ENCODE measurements at regions not wholly inside any gene's neighbourhood (a gene's known extent, or its start where the extent isn't known, plus 50 kb on each side); places are given as distances from the start of the nearest gene placed in this dataset.
"Not testable (repeated sequence)": the region's sequence is repeated elsewhere in the genome, so short reads cannot be mapped to it uniquely, and the experiment has no call there.

GRCh38 chr20:50329981-50330503, 139.4 kb downstream of the CEBPB start:
- no peak for DNase-seq

GRCh38 chr20:50330504-50331313, 140.1 kb downstream of the CEBPB start:
- DNase-seq = no peak

DNA sequence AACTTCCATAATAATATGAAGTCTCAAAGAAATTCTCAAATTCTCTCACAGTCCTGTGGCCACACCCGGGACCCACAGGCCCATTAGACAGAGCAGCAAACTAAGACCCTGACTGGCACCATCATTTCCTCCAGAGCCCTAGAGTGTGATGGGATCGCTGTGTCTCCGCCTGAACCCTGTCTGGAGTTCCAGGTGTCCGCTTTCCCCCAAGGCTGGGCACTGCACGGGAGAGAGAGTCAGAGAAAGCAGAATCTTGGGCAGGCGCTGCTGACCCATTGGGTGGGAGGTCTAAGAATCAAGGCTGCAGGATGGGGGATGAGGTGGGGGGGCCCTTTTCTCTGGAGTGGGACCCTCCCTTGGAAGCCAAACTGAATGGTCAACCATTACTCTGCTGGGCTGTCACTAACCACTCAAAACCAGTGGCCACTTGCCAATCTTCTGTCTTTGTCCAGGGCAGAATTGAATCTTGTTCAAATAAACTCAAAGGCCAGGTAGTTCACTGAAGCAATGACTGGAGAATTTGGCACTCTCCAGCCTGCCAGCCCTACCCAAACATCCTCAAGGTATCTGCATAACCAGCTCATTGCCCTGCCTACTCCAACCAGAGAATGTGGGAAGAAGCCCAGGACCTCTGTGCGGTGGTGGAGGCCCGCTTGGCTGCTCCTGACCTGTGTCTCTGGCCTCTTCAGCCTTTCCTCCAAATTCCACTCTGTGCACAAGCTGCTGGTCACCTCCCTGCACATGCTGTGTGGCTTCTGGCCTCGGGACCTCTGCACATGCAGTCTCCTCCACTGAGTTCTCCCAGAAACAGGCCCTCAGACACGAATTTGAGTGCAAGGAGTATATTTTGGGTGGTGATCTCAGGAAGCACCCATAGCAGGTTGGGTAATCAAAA, 141.1 kb downstream of the CEBPB start:
- DNase-seq = no peak

DNA sequence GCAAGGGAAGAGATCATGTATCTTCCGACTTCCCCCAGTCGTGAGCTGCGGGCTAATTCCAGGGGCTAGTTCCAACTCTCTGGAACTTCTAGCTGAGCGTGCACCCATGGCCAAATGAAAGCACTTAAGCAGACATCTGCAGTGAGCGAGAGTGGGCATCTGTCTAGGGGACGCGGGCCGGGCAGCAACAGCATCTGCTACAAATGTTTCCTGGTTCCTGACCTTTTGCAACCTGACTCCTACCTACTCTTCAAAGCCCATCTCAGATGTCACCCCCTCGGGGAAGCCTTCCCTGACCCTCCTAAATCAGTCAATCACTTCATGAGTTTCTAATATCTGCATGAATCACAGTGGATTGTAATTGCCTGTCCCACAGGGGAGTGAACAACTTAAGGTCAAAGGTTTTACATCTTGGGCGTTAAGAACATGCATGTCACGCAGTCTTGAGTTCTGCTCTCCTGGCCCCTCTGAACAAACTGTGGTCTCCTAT, 141.9 kb downstream of the CEBPB start:
- DNase-seq = no peak

DNA sequence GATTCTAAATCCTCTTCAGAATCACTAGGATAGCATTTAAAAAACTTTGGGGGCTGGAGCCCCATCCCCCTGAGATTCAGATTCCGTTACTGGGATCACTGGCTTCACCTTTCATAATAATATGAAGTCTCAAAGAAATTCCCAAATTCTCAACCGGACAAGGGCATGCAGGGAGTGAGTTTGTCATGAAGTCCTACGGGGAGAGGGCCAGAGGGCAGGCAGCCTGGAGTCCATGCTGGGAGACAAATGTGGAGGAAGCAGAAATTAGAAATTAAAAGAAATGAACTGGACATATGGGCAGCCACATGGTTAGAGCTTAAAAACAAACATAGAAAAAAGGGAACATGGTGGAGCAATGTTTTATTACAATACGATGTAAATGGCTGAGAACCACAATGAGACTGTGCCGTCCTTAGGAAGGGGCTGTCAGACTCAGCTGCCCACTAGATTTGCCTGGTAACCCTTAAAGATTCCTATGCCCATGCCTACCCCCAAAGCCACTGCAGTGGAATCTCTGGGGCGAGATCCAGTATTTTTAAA, 142.6 kb downstream of the CEBPB start:
- DNase-seq = no peak

DNA sequence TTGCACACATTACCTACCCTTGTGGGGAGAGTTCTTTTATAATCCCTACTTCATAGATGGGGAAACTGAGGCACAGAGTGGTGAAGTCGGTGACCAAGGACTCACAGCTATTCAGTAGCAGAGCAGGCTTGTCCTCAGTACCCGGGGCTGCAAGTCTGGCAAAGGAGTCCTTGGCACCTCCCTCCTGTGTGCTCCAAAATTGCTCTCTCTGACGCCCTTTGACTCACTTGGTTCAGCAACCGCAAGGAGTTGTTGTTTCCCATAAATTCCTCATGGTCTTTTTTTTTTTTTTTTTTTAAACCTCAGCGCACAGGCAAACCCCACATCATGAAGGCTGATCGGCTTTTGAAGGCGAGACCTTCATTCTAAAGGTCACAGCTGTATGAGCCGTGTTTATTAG, 143.2 kb downstream of the CEBPB start:
- no peak for DNase-seq

DNA sequence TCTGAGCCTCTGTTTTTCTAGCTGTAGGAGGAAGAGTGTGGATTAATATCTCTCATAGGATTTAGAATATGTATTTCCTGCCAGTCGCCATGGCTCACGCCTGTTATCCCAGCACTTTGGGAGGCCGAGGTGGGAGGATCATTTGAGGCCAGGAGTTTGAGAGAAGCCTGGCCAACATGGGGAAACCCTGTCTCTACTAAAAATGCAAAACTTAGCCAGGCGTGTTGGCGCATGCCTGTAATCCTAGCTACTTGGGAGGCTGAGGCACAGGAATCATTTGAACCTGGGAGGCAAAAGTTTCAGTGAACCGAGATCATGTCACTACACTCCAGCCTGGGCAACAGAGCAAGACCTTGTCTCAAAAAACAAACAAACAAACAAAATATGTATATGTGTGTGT, 143.9 kb downstream of the CEBPB start:
- not testable (repeated sequence) for DNase-seq

DNA sequence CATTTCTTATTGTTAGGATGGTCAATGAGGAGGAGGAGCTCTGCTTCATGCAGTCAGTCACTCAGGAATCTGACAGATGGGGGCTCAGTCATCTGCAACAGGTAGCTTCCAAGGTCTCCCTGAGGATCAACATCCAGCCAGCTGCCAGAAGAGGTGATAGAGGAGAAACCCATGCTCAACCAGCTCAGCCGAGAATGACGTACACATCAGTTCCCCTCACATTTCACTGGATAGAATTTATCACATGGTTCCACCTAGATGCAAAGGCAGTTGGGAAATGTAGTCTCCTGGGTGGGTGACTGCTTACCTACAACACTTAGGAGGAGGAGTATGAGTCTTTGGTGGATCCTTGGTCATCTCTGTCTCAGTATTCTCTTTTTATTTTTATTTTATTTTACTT, 144.5 kb downstream of the CEBPB start:
- no peak for DNase-seq

DNA sequence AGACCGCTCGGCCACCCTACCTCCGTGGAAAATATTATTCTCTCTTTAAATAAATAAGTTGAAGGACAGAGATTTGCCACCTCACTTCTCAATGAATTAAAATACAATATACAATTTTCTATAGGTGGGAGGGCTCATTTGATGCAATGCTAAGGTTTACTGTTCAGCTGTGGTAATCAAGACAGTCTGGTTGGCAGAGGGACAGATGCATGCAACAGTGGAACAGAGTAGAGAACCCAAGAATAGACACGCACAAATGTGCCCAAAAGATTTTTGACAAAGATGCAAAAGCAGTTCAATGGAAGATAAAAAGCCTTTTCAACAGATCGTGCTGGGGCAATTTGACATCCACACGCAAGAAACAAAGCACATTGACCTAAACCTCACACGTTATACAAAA, 145.2 kb downstream of the CEBPB start:
- no peak for DNase-seq

- no peak for DNase-seq
These were observed 146.0 kb downstream of the CEBPB start for GRCh38 chr20:50336661-50337060.

GRCh38 chr20:50337521-50338466, 147.2 kb downstream of the CEBPB start:
- no peak for DNase-seq

GRCh38 chr20:50338479-50339391, 148.1 kb downstream of the CEBPB start:
- DNase-seq = no peak

GRCh38 chr20:50339466-50339901, 148.9 kb downstream of the CEBPB start:
- no peak for DNase-seq

GRCh38 chr20:50340541-50340940, 149.9 kb downstream of the CEBPB start:
- DNase-seq = no peak

DNA sequence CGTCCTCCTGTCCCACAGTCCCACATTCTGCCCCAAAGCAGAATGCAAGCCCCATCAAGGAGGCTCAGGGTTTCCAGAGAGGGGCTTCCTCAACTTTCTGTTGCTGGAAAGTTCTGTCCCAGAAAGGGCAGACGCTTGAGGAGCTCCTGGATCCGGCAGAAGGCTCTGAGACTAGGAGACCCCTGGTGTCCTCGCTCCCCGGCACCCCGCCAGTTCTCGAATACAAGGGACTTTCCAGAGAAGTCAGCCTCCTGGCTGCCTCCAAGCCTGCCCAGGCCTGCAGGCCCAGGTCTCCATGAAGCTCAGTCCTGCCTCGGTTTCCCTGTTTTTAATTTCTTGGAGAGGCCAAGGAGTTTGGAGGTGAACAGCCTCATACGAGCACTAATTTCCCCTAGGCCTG, 150.4 kb downstream of the CEBPB start:
- DNase-seq = no peak

DNA sequence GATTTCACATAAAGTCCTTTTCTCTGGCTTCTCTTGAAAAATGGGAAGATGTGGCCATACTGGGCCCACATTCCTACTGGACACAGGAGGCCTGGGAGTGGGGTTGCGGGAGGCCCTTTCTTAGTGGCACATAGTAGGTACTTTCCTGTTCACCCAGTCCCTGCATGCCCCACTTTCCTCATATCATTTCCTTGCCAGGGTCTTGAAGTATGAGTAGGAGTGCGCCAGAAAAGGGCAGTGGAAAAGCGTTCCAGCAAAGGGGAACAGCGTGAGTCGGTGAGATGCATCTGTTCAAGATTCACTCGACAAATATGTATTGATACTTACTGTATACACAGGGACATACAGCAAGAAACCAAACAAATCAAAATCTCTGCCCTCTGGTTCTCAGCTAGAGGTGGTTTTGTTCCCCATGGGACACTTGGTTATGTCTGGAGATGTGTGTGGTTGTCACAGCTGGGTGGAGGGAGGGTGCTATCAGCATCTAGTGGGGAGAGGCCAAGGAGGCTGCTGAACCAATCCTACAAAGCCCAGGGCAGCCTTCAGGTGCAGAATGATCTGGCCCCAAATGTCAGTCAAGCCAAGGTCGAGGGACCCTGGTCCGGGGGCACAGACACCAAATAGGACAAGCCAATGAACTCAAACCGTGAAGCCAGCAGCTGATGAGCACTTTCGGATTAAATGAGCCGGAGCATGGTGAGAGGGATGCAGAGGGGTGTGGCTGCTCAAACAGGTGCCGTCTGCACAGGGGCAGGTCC, 151.4 kb downstream of the CEBPB start:
- no peak for DNase-seq

DNA sequence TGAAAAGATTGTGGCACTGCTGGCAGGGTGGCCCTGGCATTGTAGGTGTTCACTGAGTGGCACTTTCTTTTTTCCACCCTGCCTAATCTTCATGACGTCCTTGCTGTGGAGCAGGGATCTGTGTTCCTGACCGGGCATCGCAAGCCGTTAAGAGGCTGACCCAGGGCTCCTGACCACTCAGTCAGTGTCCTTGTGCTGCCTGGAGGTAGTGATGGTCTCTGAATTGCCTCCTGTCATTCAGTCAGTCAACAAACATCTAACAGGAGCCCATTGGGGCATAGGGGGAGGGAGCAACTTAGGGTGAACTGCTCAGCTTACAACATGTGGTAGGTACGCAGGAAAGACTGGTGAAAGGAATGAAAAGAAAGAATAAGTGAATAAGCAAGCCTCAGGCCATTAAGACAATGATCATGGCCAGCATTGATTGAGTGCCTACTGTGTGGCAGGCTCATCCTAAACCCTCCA, 152.0 kb downstream of the CEBPB start:
- no peak for DNase-seq

DNA sequence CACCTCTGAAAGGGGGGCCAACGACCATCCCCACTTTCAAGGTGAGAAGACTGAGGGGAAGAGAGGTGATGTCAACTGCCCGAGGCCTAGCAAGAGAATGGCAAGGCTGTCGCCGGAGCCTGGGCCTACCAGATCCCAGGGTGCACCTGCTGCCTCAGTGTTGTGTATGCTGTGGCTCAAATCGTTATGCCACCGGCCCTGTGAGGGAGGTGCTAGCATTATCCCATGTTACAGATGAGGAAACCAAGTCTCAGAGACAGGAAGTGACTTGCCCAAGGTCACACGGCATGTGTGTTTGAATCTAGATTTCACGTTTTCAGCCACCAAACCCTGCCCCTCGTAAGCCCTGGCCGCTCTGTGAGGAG, 152.5 kb downstream of the CEBPB start:
- no peak for DNase-seq

DNA sequence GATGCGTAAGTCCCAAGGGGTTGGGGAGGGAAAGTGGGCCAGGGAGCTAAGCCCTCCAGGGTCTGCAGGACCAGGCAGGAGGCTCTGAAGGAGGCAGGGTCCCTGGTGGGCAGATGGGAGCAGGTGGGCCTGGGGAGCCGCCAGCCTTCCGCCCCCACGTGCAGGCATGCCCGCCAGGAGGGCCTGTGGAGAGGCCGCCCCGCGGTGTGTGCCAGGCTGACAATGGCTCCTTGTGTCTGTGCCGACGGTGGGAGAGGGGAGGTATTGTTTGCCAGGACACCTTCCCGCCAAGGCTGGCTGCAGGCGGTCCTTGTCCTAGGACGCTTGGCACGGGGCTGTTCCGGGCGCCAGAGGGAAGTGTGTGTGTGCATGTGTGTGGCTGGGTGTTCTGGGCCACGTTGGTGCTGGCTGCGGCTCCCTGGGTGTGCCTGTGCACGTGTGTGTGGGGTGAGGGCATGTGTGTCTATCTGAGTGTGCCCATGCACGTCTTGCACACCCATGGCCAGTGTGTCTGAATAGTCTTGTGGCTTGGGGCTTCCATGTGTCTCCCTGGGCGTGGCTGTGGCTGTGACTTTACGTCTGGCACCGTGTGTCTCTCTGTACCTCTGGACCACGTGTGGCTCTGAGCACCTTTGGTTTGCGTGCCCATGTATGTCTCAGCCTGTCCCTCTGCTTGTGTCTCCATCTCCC, 153.0 kb downstream of the CEBPB start:
- DNase-seq = no peak
